GM18951 (cell line): ENCODE measurements at regions not wholly inside any gene's neighbourhood (a gene's known extent, or its start where the extent isn't known, plus 50 kb on each side); places are given as distances from the start of the nearest gene placed in this dataset.

Source experiments
- POLR2A ChIP-seq: IDR thresholded peaks from 4 replicates; pipeline ENCODE4 v1.6.1; 2011; ENCODE audit warnings: mild to moderate bottlenecking; ENCODE audit not compliant: insufficient read length, insufficient read depth; ENCODE audit errors: extremely low read depth
- in situ Hi-C: fragments of 300-500 bp; cut with MboI; formaldehyde crosslinking; loops from one replicate; pipeline ENCODE4 v1.12.0; 2022; ENCODE audit warnings: low sequenced_read_pairs, mixed read lengths, inconsistent platforms; ENCODE audit not compliant: unreplicated experiment

DNA sequence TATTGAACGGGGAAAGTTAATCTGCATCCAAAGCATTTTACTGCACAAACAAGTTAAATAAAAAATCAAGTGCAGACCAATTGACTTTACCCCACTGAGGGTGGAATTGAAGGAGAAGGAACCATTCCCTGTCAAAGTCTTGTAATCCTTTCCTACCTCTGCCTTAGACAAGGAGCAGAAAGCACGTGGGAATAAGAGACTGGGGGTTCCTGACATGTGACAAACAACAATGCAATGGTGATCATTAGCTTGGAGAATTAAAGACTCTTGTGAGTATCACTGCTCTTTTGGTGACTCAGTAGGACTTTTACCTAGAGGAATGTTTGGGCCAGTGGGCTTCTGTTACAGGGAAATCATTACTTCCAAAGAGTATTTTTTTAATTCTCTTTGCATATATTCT, 779.5 kb downstream of the TLR4 start:
- TF ChIP-seq POLR2A, result no peak
- in situ Hi-C loops, result no loop called here

DNA sequence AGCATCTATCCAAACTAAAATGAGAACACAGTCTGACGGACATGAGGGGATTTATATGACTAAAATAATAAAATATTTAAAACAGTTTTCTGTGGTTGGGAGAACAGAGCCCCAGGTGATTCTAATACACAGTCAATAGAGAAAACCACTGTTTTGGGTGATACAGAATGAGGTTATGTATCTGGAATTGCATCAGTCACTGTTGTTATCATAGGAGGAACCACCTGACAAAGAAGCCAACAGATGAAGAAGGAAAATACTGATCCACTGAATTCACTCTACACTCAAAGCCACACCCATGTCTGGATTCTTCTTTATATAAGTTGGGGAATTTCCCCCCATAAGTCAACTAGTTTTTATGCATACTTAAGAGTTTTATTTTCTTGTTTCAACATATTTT, 799.0 kb downstream of the TLR4 start:
- in situ Hi-C loops, result no loop called here
- no peak for TF ChIP-seq POLR2A

DNA sequence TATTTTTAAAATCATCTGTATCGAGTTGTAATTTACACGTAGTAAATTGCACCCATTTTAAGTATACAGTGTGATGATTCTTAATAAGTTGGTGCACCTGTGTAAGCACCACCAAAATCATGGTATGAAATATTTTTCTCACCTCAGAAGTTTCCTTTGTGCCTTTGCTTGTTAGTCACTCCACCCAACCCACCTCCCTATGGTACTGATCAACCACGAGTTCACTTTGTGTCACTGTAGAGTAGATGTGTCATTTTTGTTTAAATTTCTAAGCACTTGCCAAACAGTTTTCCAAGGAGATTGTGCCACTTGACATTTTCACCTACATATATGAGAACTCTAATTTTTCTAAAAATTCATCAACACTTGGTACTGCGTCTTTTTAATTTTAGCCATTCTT, 806.5 kb downstream of the TLR4 start:
- in situ Hi-C loops, result no loop called here
- TF ChIP-seq POLR2A, result no peak

DNA sequence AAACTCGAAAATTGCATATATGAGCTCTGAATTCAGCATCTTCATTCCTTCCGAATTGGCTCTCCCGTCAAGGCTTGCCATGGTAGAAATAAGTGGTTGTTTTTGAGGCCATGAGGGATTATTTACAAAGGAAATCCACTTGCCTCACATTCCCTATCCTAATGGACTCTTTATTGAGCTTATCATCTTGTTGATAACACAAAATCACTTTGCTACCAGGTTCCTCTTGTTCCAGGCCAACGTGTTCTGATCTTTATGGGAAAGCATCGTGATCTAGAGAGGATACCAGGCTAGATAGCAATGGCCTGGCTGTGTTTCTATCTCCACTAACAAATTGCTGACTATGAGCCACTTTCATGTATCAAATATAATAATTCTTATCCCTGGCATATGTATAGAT, 811.7 kb downstream of the TLR4 start:
- in situ Hi-C loops, result no loop called here
- TF ChIP-seq POLR2A, result no peak

DNA sequence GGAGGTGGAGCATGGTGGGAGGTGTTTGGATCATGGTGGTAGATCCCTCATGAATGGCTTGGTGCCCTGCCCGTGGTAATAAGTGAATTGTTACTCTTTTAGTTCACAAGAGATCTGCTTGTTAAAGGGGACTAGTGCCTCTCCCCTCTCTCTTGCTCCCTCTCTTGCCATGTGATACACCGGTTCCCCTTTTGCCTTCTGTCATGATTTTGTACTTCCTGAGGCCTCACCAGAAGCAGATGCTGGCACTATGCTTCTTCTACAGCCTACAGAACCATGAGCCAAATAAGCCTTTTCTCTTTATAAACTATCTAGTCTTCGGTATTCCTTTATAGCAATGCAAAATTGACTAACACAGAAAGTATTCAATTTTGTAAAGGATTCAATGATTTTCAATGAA, 817.1 kb downstream of the TLR4 start:
- in situ Hi-C loops, result no loop called here
- TF ChIP-seq POLR2A, result no peak

DNA sequence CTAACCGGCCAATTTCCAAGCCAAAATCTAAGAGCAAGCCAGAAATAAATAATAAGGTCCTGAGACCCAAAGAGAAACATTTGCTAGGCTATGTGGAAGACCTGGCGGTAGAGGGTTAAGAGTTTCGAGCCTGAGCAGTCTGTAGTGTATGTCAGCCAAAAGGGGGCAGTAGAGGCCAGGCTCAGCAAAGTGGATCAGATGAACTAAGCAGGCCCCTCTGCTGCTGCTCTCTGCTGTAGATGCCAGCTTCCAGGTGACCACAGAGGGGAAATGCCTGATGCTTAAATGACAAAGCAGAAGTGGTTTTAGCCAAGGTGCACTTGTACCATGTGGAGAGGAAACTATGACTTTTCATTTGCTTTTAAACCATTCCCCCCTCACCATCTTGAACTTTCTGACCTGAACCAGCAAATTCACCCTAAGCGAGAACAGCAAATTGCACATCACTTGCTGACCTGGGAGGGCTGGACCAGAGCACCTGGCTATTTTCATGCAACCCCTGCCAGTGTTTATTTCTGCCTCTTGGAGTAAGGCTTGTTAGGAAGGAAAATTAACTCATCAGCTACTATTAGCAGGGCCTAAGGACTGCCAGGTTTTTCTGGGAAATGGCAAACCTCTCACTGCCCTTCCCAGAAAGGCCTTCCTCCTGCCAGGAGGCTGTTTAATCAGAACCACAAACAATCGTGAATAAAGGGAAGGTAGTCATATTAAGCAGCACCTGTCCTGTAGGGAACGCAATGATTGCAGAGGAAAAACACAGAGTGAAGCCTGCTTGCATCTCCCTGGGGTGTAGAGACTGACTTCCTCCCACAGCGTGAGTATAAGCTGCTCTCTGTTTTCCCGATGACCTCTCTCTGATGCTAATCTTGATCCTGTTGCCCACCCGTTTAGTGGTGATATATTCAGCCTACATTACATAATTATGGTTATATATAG, 818.2 kb downstream of the TLR4 start:
- in situ Hi-C loops, result no loop called here
- no peak for TF ChIP-seq POLR2A

DNA sequence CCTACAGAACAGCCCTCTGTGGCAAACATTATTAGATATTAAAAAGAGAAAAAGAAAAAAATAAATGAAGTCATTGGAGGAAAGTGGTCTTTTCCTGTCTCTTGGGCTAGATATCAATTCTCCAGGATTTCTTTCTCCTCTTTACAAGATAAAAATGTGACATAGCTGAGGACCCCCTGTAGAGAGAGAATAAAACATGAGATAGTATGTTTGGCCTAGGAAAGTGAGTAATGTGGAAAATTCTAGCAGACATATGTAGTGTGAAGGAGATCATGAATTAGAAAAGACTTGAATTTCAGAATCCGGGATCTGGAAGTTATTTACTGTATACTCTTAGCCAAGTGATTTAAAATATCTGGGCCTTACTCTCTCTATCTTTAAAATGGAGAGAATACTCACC, 823.1 kb downstream of the TLR4 start:
- in situ Hi-C loops, result no loop called here

DNA sequence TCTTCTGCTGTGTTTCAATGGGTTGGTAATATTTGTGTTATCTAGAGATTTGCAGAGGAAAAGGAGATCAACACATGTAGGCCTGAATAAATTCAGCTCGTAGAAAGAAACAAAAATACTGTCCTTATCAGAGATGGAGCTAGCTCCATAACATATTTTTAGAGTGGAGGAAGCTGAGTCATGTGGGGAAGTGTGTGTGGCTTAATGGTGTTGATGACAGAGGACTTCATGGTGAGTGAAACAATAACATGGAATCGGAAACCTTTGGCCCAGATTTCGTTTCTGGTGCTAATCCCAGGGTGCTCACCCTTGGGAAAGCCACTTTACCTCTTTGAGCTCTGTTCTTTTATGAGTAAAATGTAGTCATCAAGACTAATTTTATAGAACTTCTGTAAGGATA, 825.0 kb downstream of the TLR4 start:
- in situ Hi-C loops, result no loop called here
- no peak for TF ChIP-seq POLR2A

More for the DNA sequence above, 823.1 kb downstream of the TLR4 start:
- TF ChIP-seq POLR2A, result no peak

DNA sequence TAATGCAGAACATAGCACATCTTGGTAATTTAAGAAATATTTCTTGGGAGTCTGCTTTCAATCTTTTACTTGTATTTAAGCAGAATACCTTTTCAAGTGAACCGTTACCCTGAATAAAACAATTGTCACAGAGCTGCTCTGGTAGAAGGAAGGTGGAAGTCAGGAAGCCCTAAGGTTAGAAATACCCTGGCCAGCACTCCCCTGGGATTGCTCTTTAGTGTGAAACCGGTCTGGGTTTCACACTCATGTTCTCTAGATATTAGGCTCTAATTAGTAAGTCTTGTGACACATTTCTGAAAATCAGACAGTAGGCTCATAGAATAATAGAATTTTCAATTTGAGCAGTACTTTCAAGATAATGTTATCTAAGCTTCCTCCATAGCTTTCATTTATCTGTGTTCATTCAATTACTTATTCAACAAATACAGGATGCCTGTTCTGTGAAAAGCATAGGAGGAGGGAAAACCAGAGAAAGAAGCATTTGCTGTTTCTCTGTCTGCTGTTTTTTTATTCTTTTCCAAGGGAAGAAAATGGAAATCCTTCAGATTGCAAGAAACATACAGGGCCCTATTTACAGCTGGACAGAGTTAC, 825.5 kb downstream of the TLR4 start:
- in situ Hi-C loops, result no loop called here
- no peak for TF ChIP-seq POLR2A

DNA sequence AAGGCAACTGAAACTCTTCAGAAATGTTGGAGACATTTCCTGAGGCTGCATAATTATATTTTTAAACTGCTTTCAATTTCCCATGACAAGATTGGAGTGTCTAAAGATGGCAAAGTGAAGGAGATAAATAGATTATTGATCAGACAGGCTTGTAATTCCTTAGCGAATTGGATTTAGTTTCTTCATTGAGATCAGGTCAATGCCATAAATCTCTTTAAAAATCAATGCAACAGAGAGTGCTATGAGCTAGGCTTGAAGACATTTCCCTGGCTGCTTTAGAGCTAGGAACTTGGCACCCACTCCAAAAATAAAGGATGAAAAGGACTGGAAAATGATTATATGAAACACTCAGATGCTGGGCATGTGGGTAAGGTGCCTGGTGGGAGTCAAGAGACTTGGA, 828.4 kb downstream of the TLR4 start:
- no peak for TF ChIP-seq POLR2A

DNA sequence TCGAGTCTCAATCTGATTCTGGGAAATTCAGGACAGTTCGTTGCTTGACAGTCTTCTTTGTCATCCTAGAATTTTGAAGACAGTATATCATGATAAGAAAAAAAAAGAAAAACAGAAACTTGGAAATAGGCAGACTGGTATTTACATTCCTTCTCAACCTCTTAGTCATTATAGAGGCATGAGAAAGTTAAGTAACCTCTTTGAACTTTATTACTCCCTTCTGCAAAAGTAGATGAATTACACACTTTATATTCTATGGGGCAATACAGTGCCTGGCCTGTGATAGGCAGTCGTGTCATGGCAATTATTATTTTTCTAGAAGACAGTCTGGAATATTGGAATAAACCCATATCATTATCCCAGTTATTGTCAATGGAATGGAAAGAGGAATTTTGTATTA, 828.9 kb downstream of the TLR4 start:
- no peak for TF ChIP-seq POLR2A
- in situ Hi-C loops, result no loop called here

More for the DNA sequence above, 828.4 kb downstream of the TLR4 start:
- in situ Hi-C loops, result no loop called here

DNA sequence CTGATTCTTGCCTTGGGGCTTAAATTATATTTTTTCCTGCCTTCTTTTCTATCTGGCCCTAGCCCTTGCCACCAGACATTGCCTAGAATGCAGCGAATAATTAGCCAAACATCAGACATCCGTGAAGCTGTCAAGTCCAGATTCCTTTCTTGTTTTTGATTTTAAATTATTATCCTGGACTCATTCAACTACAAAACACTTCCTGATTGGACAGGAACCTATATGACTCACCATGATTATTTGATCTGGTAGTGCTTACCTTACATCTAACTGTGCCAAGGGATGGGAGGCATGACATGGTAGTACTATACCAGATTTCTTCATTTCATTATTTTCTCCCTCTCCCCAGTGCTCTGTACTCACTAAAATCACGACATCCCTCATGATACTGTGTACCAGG, 829.6 kb downstream of the TLR4 start:
- TF ChIP-seq POLR2A, result no peak
- in situ Hi-C loops, result no loop called here

DNA sequence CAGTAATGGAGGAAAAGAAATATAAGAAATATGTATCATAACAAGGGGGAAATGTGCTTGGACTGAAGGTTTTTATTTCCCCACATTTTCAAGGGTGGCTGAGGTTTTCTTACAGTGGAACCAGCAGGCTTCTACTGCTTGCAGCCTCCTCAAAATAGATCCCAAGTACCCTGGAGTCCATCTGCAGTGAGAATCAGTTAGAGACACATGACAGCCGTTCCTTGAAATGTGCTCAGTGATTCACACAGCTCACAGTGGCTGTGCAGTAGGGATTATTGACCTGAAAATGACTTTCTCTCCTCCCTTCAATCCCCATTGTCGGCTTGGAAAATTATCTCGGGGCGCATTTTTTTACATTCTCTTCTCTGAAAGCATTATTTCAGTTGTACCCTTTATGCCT, 832.0 kb downstream of the TLR4 start:
- in situ Hi-C loops, result no loop called here
- no peak for TF ChIP-seq POLR2A

DNA sequence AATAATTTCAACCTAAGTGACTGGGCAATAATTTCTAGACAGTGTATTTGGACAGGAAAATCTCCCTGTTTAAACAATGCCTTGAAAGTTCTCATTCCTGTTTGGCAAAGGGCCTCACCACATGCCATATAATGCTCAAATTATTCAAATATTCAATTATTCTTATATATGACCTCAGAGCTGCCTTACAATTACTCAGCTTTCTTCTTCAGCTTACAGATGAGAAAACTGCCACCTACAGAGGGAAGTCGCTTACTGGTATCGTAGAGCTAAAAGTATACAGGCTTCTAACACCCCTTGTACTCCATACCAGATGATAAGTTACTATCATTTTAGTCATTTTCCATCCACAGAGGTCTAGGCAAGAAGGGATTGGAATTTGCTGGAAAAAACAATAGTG, 830.3 kb downstream of the BRINP1 start:
- in situ Hi-C loops, result no loop called here
- no peak for TF ChIP-seq POLR2A
